BJ (cell line): ENCODE measurements at regions not wholly inside any gene's neighbourhood (a gene's known extent, or its start where the extent isn't known, plus 50 kb on each side); places are given as distances from the start of the nearest gene placed in this dataset.
"Not testable (repeated sequence)": the region's sequence is repeated elsewhere in the genome, so short reads cannot be mapped to it uniquely, and the experiment has no call there.

Source experiments
- CTCF ChIA-PET: fragments of 350-600 bp; formaldehyde crosslinking; extraction: SDS; loops from one replicate; lab custom pipeline; 2021; ENCODE audit warnings: antibody characterized with exemption, inconsistent platforms; lab: Yijun Ruan, JAX
- POLR2A ChIA-PET: fragments of 300-600 bp; sonication (Branson Sonifier 250); formaldehyde crosslinking; extraction: SDS; loops from one replicate; lab custom pipeline; 2021; ENCODE audit warnings: antibody characterized with exemption; lab: Charles Lee
- DNase-seq: peaks from one replicate; pipeline ENCODE4 v3.0.0-alpha.2; 2011; ENCODE audit warnings: low read depth
- H3K27me3 ChIP-seq: 2 replicates; pipeline ENCODE4 v1.6.0; 2011; ENCODE audit warnings: low read length; ENCODE audit not compliant: control insufficient read depth, insufficient read depth
- H3K36me3 ChIP-seq: 2 replicates; pipeline ENCODE4 v1.5.1; 2011; ENCODE audit warnings: low read length; ENCODE audit not compliant: control insufficient read depth, insufficient read depth
- H3K4me3 ChIP-seq: 2 replicates; pipeline ENCODE4 v1.5.1; 2011; ENCODE audit warnings: low read depth, mild to moderate bottlenecking, control low read depth, low read length
- CTCF ChIP-seq: IDR thresholded peaks from 2 replicates; pipeline ENCODE4 v1.5.1; 2011; ENCODE audit warnings: low read depth, mild to moderate bottlenecking, control low read depth, inconsistent platforms, low read length, moderate library complexity; ENCODE audit not compliant: insufficient read depth

GRCh38 chr3:194959217-194959616 is 273.5 kb downstream of the FAM43A start:
- ChIA-PET POLR2A (no interaction called here), CTCF (interaction anchor here (0.8 to 1.6 kb wide), 2 partner anchors 8 to 10 kb away, joined by 3 read pairs; no protein-coding TSS in a partner anchor)

GRCh38 chr3:194959666-194960065 is 274.0 kb downstream of the FAM43A start:
- DNase-seq, H3K36me3 ChIP-seq, H3K4me3 ChIP-seq, POLR2A ChIA-PET, H3K27me3 ChIP-seq: not testable (repeated sequence)
- CTCF ChIA-PET = interaction anchor here (0.6 to 1.6 kb wide), 2 partner anchors 9 to 53 kb away, joined by 3 read pairs; no protein-coding TSS in a partner anchor

More at GRCh38 chr3:194959217-194959616, 273.5 kb downstream of the FAM43A start:
- no peak for TF ChIP-seq CTCF
- Histone ChIP-seq H3K27me3 (no peaks in the 10 kb centered on the region), H3K4me3 (no peak overlapping the region), H3K36me3 (no peaks in the 10 kb centered on the region)
- DNase-seq = no peak

- H3K4me3 ChIP-seq = no peak overlapping the region
- ChIA-PET POLR2A (no interaction called here), CTCF (no interaction called here)
- DNase-seq = no peak
- no peak for TF ChIP-seq CTCF
- no peaks in the 10 kb centered on the region for H3K27me3 ChIP-seq
- H3K36me3 ChIP-seq = no peaks in the 10 kb centered on the region
These were observed 274.9 kb downstream of the FAM43A start for GRCh38 chr3:194960446-194961032.

- CTCF ChIA-PET = no interaction called here
- POLR2A ChIA-PET = no interaction called here
- DNase-seq = no peak
- TF ChIP-seq CTCF = no peak
- no peaks in the 10 kb centered on the region; the same call in 1 of the 2 replicates for H3K27me3 ChIP-seq
- no peaks in the 10 kb centered on the region for H3K36me3 ChIP-seq
- no peak overlapping the region for H3K4me3 ChIP-seq
These were observed 275.5 kb downstream of the FAM43A start for GRCh38 chr3:194961149-194961548.

- no peaks in the 10 kb centered on the region for H3K36me3 ChIP-seq
- CTCF ChIA-PET = no interaction called here
- POLR2A ChIA-PET = no interaction called here
- no peak for DNase-seq
- TF ChIP-seq CTCF = no peak
- H3K27me3 ChIP-seq = peaks cover 3% of the 10 kb centered on the region
- no peak overlapping the region for H3K4me3 ChIP-seq
These were observed 275.9 kb downstream of the FAM43A start for GRCh38 chr3:194961571-194961970.

GRCh38 chr3:194962056-194962455 is 276.4 kb downstream of the FAM43A start:
- no peaks in the 10 kb centered on the region for H3K36me3 ChIP-seq
- ChIA-PET CTCF (interaction anchor here (0.9 kb wide), 1 partner anchor 10 kb away, joined by 3 read pairs; no protein-coding TSS in a partner anchor), POLR2A (no interaction called here)
- no peak for TF ChIP-seq CTCF
- DNase-seq = no peak
- H3K27me3 ChIP-seq = peaks cover 4% of the 10 kb centered on the region
- H3K4me3 ChIP-seq = no peak overlapping the region
